Body of pancreas (tissue), 4 donors: ENCODE measurements at regions not wholly inside any gene's neighbourhood (a gene's known extent, or its start where the extent isn't known, plus 50 kb on each side); places are given as distances from the start of the nearest gene placed in this dataset. TPM values are rescaled to one million over a fixed set of nuclear protein-coding genes. Genes with fewer than 3 reads are reported as not detected.

Experiments used
- ATAC-seq: fragments of 150-250 bp; one replicate; pipeline ENCODE4 v1.9.1; 2016
- DNase-seq, 4 donors: peaks; one replicate each; pipeline ENCODE4 v3.0.0-alpha.2; 2019
- H3K27ac ChIP-seq, 4 donors: fragments of 200-600 bp; sonication (generic); 1 replicate in 3 of 4; 2 replicates in 1 of 4; pipeline versions ENCODE4 v1.5.1 to v1.6.1; 2016 to 2019; ENCODE audit warnings: mild to moderate bottlenecking in 1 of 4, mixed read lengths in 1 of 4, moderate library complexity in 1 of 4
- H3K27me3 ChIP-seq, 2 donors: fragments of 200-600 bp; sonication (generic); one replicate each; pipeline ENCODE4 v1.6.0; 2016; ENCODE audit warnings: mild to moderate bottlenecking in 1 of 2
- H3K36me3 ChIP-seq, 2 donors: fragments of 200-600 bp; sonication (generic); replicated peaks in 1 of 2; 2 replicates each; pipeline ENCODE4 v1.5.1; 2016; ENCODE audit warnings: low read depth in 2 of 2; ENCODE audit not compliant: insufficient read depth in 1 of 2
- H3K4me1 ChIP-seq: fragments of 200-600 bp; sonication (generic); one replicate; pipeline ENCODE4 v1.6.0; 2016
- H3K4me3 ChIP-seq, 2 donors: fragments of 200-600 bp; sonication (generic); 1 replicate in 1 of 2; 2 replicates in 1 of 2; pipeline ENCODE4 v1.5.1; 2016 to 2019
- H3K9me3 ChIP-seq, 3 donors: fragments of 200-600 bp; sonication (generic); 1 replicate in 2 of 3; 2 replicates in 1 of 3; pipeline ENCODE4 v1.5.1; 2016
- POLR2A ChIP-seq, 3 donors: fragments of 450-650 bp; IDR thresholded peaks; one replicate each; pipeline ENCODE4 v1.6.1; 2016; ENCODE audit warnings: antibody characterized with exemption in 3 of 3, mild to moderate bottlenecking in 2 of 3
- WGBS, 2 donors: methylation state at CpG; one replicate each; pipeline ENCODE4 v1.1.5; 2017; 5-methylcytosine and 5-hydroxymethylcytosine counted together
- intact Hi-C: fragments of 100-400 bp; cut with DNase I; formaldehyde crosslinking; loops from one replicate; pipeline ENCODE4 v1.15.1; 2023
- small RNA-seq: library from RNA; depleted of rRNA; stranded (forward); fragments of <200 nt; gene quantifications from one replicate; pipeline ENCODE3, GENCODE V24; 2016
- TF ChIP-seq, protein P1 (sequence below), 7 experiments: fragments of 450-650 bp in 4 of 7; fragments of 200-600 bp in 3 of 7; sonication (generic) in 3 of 7; IDR thresholded peaks; one replicate each; pipeline ENCODE4 v1.5.1; 2016 to 2019; ENCODE audit warnings: antibody characterized with exemption in 7 of 7

GRCh38 chr10:10961072-10961471 is 56.6 kb upstream of the CELF2 start:
- Histone ChIP-seq H3K27me3 (no peaks in the 10 kb centered on the region), H3K4me1 (no peaks in the 10 kb centered on the region), H3K27ac (no peak overlapping the region), H3K9me3 (no peaks in the 10 kb centered on the region), H3K4me3 (no peak overlapping the region), H3K36me3 (no peaks in the 10 kb centered on the region)
- DNase-seq, result no peak
- TF ChIP-seq POLR2A (IDR thresholded peaks at IDR 0.05), result no peak
- TF ChIP-seq, protein P1, sequence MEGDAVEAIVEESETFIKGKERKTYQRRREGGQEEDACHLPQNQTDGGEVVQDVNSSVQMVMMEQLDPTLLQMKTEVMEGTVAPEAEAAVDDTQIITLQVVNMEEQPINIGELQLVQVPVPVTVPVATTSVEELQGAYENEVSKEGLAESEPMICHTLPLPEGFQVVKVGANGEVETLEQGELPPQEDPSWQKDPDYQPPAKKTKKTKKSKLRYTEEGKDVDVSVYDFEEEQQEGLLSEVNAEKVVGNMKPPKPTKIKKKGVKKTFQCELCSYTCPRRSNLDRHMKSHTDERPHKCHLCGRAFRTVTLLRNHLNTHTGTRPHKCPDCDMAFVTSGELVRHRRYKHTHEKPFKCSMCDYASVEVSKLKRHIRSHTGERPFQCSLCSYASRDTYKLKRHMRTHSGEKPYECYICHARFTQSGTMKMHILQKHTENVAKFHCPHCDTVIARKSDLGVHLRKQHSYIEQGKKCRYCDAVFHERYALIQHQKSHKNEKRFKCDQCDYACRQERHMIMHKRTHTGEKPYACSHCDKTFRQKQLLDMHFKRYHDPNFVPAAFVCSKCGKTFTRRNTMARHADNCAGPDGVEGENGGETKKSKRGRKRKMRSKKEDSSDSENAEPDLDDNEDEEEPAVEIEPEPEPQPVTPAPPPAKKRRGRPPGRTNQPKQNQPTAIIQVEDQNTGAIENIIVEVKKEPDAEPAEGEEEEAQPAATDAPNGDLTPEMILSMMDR (IDR thresholded peaks at IDR 0.05), result no peak
- 70 to 83% methylated on average over 1 of the region's 1 CpG for WGBS, 2 donors
- no peak for ATAC-seq
- intact Hi-C loops, result no loop called here

GRCh38 chr10:10967029-10967428 is 50.6 kb upstream of the CELF2 start:
- DNase-seq (peak in 3 of 4 donors; percentile 20 to 49 (median 30)), ATAC-seq (no peak)
- Histone ChIP-seq H3K27ac (no peak overlapping the region), H3K4me1 (no peaks in the 10 kb centered on the region), H3K36me3 (no peaks in the 10 kb centered on the region), H3K27me3 (no peaks in the 10 kb centered on the region), H3K4me3 (no peak overlapping the region), H3K9me3 (no peaks in the 10 kb centered on the region)
- TF ChIP-seq, protein P1 (IDR thresholded peaks at IDR 0.05), result no peak
- TF ChIP-seq POLR2A (IDR thresholded peaks at IDR 0.05), result no peak
- WGBS, 2 donors, result 55 to 59% methylated on average over 10 of the region's 10 CpGs
- intact Hi-C loops, result no loop called here

GRCh38 chr10:10967581-10968256 is 50.0 kb upstream of the CELF2 start:
- H3K4me1 ChIP-seq, result no peaks in the 10 kb centered on the region
- DNase-seq, result no peak
- intact Hi-C loops, result no loop called here
- no peaks in the 10 kb centered on the region for H3K27me3 ChIP-seq
- 65 to 72% methylated on average over 8 of the region's 8 CpGs for WGBS, 2 donors
- H3K9me3 ChIP-seq, result no peaks in the 10 kb centered on the region
- no peak for ATAC-seq
- TF ChIP-seq, protein P1 (IDR thresholded peaks at IDR 0.05), result no peak
- no peak for TF ChIP-seq POLR2A (IDR thresholded peaks at IDR 0.05)
- H3K36me3 ChIP-seq, result no peaks in the 10 kb centered on the region
- H3K4me3 ChIP-seq, result no peak overlapping the region
- no peak overlapping the region for H3K27ac ChIP-seq

Small RNA genes lying in the stretch of these regions (small RNA-seq; reads per million reads assigned to genes)
- gene AC025946.2 (not detected), gene AL355333.1 (not detected), gene CUX2P1 (not detected), gene RF00019 (not detected), gene RNA5SP299 (not detected)
